ENCODE measurements at regions not wholly inside any gene's neighbourhood (a gene's known extent, or its start where the extent isn't known, plus 50 kb on each side); places are given as distances from the start of the nearest gene placed in this dataset.

DNA sequence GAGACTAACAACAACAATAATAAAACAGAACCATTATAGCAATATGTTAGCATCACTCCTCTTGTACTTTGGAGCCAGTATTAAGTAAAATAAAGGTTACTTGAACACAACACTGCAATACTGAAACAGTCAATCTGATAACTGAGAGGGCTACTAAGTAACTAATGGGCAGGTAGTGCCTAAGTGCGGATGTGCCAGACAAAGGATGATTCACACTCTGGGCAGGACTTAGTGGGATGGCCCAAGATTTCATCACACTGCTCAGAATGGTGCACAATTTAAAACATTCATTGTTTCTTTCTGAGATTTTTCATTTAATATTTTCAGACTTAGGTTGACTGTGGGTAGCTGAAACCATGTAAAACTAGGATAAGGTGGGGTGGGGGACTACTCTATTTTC lies 131.9 kb upstream of the CAND1 start:
- TF ChIP-seq CTCF (IDR thresholded peaks at IDR 0.05) (no peak), POLR2A (IDR thresholded peaks at IDR 0.05) (no peak)

All from lower leg skin (tissue), 3 donors.